ENCODE measurements at regions not wholly inside any gene's neighbourhood (a gene's known extent, or its start where the extent isn't known, plus 50 kb on each side); places are given as distances from the start of the nearest gene placed in this dataset.
"Not testable (repeated sequence)": the region's sequence is repeated elsewhere in the genome, so short reads cannot be mapped to it uniquely, and the experiment has no call there.

GRCh38 chr18:6571239-6571602 is 156.5 kb upstream of the L3MBTL4 start:
- DNase-seq (ENCODE audit: low spot score), result no peak

- not testable (repeated sequence) for DNase-seq (ENCODE audit: low spot score)
Measured at GRCh38 chr18:6572192-6572591, 157.3 kb upstream of the ARHGAP28 start.

- DNase-seq (ENCODE audit: low spot score), result no peak
Measured at GRCh38 chr18:6574631-6575030, 154.9 kb upstream of the ARHGAP28 start.

- no peak for DNase-seq (ENCODE audit: low spot score)
Measured at GRCh38 chr18:6575908-6576307, 153.6 kb upstream of the ARHGAP28 start.

- no peak for DNase-seq (ENCODE audit: low spot score)
Measured at GRCh38 chr18:6576718-6577375, 152.7 kb upstream of the ARHGAP28 start.

- DNase-seq (ENCODE audit: low spot score), result no peak
Measured at GRCh38 chr18:6578686-6579085, 150.8 kb upstream of the ARHGAP28 start.

- no peak for DNase-seq (ENCODE audit: low spot score)
Measured at GRCh38 chr18:6579486-6579885, 150.0 kb upstream of the ARHGAP28 start.

GRCh38 chr18:6580401-6580800 is 149.1 kb upstream of the ARHGAP28 start:
- DNase-seq (ENCODE audit: low spot score), result no peak

GRCh38 chr18:6589923-6590322 is 139.6 kb upstream of the ARHGAP28 start:
- DNase-seq (ENCODE audit: low spot score), result no peak

- DNase-seq (ENCODE audit: low spot score), result no peak
Measured at GRCh38 chr18:6590326-6590725, 139.2 kb upstream of the ARHGAP28 start.

GRCh38 chr18:6591491-6591890 is 138.0 kb upstream of the ARHGAP28 start:
- DNase-seq (ENCODE audit: low spot score), result no peak

- no peak for DNase-seq (ENCODE audit: low spot score)
Measured at GRCh38 chr18:6592522-6592921, 137.0 kb upstream of the ARHGAP28 start.

- DNase-seq (ENCODE audit: low spot score), result no peak
Measured at GRCh38 chr18:6593142-6593885, 136.2 kb upstream of the ARHGAP28 start.

GRCh38 chr18:6595666-6596065 is 133.8 kb upstream of the ARHGAP28 start:
- DNase-seq (ENCODE audit: low spot score), result no peak

- no peak for DNase-seq (ENCODE audit: low spot score)
Measured at GRCh38 chr18:6598657-6599056, 130.9 kb upstream of the ARHGAP28 start.

GRCh38 chr18:6600667-6601167 is 128.8 kb upstream of the ARHGAP28 start:
- DNase-seq (ENCODE audit: low spot score), result no peak

GRCh38 chr18:6601241-6601640 is 128.3 kb upstream of the ARHGAP28 start:
- DNase-seq (ENCODE audit: low spot score), result no peak

- DNase-seq (ENCODE audit: low spot score), result no peak
Measured at GRCh38 chr18:6602365-6602764, 127.2 kb upstream of the ARHGAP28 start.

GRCh38 chr18:6604573-6604941 is 125.0 kb upstream of the ARHGAP28 start:
- DNase-seq (ENCODE audit: low spot score), result no peak

GRCh38 chr18:6605115-6605869 is 124.2 kb upstream of the ARHGAP28 start:
- DNase-seq (ENCODE audit: low spot score), result no peak

GRCh38 chr18:6606411-6607085 is 123.0 kb upstream of the ARHGAP28 start:
- no peak for DNase-seq (ENCODE audit: low spot score)

- DNase-seq (ENCODE audit: low spot score), result no peak
Measured at GRCh38 chr18:6607343-6607742, 122.2 kb upstream of the ARHGAP28 start.
